ENCODE measurements at regions not wholly inside any gene's neighbourhood (a gene's known extent, or its start where the extent isn't known, plus 50 kb on each side); places are given as distances from the start of the nearest gene placed in this dataset.

DNA sequence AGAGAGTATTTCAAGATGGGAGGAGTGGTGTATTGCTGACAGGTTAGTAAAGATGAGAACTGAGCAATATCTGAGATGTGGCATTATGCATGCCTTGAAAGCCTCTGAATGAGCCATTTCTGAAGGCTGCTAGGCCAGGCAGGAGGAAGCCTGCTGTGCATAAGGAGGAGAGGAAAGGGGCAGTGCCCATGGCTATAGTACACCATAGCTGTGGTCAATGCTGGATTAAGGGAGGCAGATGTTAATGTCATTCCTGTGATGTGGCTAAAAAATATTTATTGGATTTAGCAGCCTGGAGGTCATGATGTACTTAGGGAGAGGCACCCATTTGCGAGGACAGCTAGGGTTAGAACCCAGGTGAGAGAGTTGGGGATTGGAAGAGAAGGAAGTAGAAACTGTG, 130.0 kb upstream of the LNX1 start:
- TF ChIP-seq CTCF (IDR thresholded peaks at IDR 0.05), result no peak
- TF ChIP-seq SIN3A (IDR thresholded peaks at IDR 0.05; ENCODE audit: borderline replicate concordance, insufficient read depth, low read depth, low read length), result no peak
- TF ChIP-seq, protein P1, sequence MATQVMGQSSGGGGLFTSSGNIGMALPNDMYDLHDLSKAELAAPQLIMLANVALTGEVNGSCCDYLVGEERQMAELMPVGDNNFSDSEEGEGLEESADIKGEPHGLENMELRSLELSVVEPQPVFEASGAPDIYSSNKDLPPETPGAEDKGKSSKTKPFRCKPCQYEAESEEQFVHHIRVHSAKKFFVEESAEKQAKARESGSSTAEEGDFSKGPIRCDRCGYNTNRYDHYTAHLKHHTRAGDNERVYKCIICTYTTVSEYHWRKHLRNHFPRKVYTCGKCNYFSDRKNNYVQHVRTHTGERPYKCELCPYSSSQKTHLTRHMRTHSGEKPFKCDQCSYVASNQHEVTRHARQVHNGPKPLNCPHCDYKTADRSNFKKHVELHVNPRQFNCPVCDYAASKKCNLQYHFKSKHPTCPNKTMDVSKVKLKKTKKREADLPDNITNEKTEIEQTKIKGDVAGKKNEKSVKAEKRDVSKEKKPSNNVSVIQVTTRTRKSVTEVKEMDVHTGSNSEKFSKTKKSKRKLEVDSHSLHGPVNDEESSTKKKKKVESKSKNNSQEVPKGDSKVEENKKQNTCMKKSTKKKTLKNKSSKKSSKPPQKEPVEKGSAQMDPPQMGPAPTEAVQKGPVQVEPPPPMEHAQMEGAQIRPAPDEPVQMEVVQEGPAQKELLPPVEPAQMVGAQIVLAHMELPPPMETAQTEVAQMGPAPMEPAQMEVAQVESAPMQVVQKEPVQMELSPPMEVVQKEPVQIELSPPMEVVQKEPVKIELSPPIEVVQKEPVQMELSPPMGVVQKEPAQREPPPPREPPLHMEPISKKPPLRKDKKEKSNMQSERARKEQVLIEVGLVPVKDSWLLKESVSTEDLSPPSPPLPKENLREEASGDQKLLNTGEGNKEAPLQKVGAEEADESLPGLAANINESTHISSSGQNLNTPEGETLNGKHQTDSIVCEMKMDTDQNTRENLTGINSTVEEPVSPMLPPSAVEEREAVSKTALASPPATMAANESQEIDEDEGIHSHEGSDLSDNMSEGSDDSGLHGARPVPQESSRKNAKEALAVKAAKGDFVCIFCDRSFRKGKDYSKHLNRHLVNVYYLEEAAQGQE (IDR thresholded peaks at IDR 0.05; ENCODE audit: insufficient read depth in 1 of 2, low read depth in 2 of 2, low read length in 1 of 2), result no peak

Measured in Panc1 (cell line).